GM19043 (cell line): ENCODE measurements at regions not wholly inside any gene's neighbourhood (a gene's known extent, or its start where the extent isn't known, plus 50 kb on each side); places are given as distances from the start of the nearest gene placed in this dataset.
"Not testable (repeated sequence)": the region's sequence is repeated elsewhere in the genome, so short reads cannot be mapped to it uniquely, and the experiment has no call there.

Experiments
- ATAC-seq: cut with Tn5 transposase; IDR thresholded peaks from one replicate; pipeline ENCODE4 v1.9.1; 2021; ENCODE audit warnings: low read depth; ENCODE audit not compliant: unreplicated experiment

DNA sequence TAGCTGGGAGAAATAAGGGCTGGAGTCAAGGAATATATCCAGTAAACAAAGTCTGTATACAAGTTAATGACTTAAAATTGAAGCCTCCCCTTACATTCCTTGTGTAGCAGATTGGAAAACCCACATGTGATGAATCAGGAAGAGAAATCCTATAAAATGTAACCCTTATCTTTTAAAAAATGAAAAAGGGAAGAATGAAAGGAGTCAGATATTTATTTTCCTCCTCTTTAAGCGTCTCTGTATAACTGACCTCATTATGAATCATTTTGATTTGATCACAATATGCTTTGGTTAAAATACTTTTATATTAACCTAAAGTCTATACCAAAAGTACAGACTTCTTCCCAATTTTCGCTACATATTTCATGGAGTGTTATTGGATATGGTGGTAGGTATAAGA, 316.3 kb upstream of the STAC start:
- no peak for ATAC-seq

DNA sequence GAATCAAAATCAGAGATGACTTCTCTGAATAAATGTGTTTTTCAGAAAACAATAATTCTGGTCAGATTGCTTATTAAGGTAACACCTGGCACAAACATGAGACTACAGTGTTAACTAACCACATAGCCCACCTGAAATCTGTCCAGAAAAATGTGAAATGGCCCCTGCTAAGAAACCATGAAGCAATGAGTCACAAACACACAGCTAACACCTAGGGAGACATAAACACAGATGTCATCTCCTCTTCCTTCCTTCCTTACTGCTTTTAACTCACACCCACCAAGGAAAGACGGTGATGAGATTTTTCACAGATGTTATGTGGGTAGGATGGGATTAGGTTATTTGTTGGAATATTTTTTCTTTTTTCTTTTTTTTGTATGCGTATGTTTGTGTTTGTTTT, 315.0 kb upstream of the STAC start:
- no peak for ATAC-seq

DNA sequence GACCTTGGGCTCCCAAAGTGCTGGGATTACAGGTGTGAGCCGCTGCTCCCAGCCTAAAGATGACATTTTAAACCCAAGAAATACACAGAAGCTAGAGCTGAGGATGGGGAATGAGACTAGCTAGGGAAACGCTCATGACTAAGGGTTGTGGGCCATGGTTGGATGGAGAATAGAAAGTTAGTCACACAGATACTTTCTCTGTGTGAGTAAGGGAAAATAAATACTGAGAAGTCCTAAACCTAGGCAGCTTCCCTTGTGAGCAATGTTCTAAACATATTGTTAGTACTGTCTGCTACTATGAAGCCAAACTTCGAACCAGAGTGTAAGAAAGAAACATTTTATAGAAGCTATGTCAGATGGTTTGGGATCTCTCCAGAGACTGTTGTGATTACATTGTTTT, 304.8 kb upstream of the STAC start:
- no peak for ATAC-seq

DNA sequence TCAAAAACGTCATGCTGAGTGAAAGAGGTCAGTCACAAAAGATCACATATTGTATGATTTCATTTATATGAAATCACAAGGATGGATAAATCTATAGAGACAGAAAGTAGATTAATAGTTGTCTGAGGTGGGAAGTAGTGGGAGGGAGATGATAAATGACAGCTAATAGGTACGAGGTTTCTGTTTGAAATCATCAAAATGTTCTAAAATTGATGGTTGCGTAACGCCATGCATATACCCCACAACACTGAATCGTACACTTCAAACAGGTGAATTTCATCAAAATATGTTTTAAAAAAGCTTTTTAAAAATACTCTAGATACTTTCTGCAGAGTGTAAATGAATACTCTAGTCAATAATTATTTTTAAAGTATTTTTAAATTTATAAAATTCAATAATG, 303.0 kb upstream of the STAC start:
- ATAC-seq = no peak

DNA sequence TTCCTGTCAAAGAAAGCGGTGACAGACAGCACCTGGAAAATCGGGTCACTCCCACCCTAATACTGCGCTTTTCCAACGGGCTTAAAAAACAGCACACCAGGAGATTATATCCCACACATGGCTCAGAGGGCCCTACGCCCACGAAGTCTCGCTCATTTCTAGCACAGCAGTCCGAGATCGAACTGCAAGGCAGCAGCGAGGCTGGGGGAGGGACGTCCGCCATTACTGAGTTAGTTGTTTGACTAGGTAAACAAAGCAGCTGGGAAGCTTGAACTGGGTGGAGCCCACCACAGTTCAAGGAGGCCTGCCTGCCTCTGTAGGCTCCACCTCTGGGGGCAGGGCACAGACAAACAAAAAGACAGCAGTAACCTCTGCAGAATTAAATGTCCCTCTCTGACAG, 297.3 kb upstream of the STAC start:
- not testable (repeated sequence) for ATAC-seq

DNA sequence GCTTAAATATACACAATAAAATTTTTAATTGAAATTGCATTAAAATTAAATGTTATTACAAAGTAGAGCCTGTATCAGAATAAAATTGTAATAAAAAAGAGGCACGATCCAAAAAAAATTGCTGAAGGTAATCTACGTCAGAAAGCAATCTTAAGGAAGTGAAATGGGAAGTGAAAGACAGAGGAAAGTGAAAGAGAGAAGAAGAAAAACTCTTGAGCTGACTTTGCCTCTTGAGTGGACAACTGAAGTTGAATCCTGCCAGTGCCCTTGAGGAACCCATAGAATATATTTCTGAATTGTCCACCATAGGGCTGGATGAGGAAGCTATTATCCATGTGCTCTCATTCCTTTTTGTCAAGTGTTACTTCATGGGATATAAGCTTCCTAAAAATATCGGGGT, 285.1 kb upstream of the STAC start:
- ATAC-seq = peak; percentile 73

DNA sequence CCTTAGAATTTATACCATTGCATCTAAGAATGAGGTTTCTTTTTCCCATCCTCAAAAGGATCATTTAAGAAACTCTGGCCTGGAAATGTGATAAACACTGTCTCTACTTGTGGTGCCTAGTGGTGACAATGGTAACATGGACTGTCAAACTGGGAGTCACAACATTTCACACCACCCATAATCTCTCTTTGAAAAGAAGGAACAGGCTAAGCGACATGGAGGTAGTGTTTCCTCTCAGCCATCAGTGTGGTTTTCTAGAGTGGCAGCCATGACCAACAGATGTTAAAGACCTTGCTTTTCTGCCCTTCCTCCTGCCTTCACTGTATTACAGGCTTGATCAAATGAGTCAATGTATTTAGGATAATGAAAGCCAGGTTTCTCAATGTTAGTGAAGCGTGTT, 283.1 kb upstream of the STAC start:
- ATAC-seq = no peak

DNA sequence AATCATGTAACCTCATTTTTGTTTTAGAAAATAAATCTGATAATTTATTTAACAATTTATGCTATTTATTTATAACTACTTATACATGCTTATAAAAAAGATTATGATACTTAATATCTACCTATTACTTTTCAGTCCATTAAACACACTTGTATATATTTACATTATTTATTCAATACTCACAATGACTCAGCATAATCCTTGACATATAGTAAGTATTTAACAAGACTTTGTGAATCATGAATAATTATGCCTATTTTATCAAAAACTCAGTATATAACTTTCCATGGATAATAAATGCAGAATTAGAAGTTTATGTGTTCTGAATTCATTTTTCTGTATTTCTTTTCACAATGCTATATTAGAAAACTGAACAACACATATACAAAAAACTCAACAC, 266.0 kb upstream of the STAC start:
- ATAC-seq = no peak

DNA sequence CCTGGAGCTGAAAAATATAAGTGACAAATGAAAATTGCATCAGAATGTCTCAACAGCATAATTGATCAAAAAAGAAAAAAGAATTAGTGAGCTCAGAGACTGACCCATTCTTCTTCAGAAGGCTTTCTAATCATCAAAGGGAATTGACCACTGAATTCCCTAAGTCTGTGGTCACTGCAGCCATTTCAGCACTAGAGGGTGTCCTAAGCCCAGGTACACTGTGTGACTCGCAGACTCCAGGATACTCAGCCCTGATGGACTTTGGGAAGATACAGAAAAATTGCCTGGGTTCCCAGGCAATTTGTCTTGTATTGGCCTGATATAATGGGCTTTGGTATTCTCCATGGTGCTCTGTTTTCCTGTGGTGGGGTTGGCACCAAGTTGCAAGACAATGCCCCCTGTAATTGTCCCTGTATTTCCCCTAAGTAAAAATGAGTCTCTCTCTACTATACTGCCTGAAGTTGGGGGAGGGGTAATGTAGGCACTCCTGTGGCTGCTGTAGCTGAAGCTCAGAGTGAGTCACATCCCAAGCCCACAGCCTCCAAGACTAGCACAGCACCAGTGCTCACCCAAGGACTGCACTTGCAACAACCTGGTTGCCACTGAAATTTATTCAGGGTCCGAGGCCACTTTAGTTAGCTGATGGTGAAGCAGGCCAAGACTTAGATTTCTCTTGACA, 256.0 kb upstream of the STAC start:
- no peak for ATAC-seq

DNA sequence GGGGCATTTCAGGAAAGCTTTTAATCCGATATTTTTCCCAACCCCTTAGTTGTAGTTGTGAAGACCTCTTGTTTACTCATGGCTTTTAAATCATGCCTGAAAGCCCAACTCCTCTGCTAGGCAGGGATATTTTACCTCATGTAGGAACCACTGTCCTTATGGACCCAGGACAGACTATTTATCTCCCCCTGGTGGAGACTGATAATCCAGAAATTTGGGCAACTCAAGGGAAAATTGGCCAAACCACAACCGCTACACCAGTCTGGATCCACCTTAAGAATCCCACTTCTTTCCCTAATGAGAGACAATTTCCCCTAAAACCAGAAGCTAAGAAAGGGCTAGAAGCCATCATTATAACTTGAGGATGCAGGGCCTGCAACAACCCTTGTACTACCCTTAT, 248.1 kb upstream of the STAC start:
- ATAC-seq = no peak

DNA sequence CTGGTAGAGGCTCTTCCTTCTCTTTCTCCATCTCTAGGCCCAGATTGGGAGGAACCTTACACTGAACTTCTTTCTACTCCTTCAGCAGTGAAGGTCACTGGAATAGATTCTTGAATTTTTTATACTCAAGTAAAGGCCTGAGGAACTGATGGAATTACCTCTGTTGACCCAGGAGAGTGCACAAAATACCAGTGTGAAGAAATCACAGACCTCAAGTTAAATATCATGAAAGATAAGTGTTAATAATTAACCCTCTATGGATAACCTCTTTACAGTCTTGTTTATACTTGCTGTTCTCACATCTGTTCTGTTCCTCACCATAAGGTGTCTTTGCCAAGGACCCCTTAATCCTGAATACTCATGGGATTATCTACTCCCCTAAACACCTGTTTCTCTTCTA, 244.4 kb upstream of the STAC start:
- ATAC-seq = no peak

DNA sequence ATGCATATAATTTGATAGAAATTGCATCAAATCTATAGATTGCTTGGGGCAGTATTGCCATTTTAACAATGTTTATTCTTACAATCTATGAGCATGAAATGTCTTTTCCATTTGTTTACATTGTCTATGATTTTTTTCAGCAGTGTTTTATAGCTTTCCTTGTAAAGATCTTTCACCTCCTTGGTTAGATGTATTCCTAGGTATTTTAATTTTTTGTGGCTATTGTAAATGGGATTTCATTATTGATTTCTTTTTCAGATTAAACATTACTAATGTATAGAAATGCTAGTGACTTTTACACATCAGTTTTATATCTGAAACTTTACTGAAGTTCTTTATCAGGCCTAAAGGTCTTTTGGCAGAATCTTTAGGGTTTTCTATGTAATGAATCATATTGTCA, 237.6 kb upstream of the STAC start:
- no peak for ATAC-seq

DNA sequence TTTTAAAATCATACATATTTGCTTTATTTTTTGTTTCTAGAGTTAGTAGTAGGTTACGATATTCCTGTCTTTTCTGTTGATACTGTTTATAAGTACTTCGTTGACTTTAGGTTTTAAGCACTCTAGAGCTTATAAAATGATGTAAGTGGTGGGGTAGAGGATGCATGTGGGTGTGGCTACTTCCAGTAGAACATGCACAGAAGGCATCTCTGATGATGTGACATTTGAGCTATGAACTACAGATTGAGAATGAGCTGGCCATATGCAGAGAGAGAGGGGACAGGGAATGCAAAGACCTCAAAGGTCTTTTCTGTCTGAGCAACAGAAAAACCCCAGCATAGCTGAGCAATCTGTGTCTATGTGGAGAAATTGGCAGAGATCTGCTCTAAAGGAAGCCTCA, 233.9 kb upstream of the STAC start:
- no peak for ATAC-seq

DNA sequence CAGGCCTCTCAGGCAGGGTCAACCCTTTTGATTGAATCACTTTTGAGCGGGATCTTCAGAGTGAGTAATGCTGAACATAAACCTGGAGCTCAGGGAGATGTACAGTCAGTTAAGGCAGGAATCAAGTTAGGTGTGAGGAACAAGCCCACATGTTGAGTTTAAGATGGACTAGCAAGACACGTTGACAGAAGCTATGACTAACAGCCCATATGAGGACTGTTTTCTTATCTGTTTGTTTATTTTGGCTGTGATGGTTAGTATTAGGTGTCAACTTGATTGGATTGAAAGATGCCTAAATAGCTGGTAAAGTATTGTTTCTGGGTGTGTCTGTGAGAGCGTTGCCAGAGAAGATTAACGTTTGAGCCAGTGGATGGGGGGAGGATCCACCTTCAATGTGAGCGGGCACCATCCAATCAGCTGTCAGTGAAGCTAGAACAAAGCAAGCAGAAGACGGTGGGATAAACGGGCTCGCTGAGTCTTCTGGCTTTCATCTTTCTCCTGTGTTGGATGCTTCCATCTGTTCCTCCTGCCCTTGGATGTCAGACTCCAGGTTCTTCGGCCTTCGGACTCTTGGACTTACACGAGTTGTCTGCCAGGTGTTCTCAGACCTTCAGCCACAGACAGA, 232.3 kb upstream of the STAC start:
- no peak for ATAC-seq

DNA sequence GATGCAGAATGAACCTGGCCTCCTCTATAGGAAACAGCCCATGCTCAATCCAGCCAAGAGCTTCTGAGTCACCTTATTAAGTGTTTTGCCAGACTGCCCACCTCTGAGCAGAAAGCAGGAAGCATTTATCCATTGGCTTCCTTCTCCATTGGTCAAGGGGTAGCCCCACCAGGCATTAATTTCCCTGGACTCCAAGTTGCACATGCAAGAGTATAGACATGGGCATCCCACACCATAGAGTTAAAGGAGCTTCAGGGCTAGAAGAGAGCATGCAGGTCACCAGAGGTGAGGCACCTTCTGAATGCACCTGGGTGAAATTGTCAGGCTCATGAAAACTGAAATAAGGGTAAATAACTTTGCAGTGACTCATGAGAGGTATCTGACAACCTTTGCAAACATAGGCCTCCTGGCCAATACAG, 230.8 kb upstream of the STAC start:
- ATAC-seq = no peak

DNA sequence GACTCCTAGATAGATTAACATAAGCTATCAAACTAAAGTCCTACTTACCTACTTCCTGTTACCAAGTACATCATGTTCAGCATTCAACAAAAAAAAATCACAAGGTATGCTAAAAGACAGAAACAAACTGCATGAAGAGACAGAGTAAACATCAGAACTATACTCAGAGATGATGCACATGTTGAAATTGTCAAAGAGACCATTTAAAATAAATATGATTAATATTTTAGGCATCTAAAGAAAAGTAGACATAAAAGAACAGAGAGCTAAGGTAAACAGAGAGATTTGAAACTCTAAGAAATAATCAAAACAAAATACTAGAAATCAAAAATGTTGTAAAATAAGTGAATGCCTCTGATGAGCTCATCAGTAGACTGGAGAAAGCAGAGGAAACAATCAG, 224.8 kb upstream of the STAC start:
- no peak for ATAC-seq

DNA sequence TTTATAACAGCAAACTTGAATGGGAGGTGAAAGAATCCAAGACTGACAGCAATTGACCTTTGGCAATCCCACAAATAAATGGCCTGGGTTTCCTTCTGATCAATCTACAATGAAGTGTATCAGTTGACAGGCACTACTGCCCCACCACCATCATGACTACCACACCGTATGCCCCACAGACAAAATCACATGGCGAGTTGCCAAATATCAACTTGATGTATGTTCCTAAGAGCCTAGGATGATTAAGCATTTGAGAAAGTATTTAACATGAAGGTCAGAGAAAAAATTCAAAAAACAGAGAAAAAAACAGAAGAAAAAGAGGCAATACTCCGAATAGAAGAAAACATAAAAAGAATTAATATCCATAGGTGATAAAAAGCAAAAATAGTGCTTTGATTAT, 215.9 kb upstream of the STAC start:
- ATAC-seq = no peak

DNA sequence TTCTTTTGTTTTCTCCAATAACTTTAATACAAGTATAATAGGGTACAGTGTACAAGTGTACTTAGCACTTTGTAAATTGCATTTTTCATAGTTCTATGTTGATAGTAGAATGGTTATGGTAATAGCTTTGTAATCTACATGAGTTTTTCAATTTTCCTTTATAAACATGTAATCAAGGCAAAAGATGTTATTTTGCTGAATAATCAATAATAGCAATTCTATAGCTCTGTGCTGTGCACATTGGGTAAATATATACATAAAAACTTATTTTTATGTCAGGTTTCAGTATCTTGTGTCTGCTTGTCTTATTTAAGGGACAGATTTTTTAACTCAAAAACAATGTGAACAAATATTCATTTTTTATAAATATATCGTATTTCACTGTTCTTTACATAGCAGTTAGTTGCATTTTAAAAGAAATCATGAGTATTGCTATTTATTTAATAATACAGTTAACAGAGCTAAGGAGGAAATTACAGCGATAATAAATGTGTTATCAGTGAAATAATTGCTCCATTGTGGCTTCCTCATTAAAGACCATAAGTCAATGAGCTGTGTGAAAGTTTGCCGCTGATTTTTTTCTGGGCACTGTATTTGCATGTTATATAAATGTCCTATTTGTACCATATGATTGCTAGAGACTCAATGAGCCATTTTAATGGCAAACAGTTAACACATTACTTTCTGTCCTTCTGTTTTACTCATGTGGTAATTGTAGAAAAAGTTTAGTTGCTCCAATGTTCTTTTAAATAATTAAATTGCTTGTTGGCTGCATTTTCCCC, 214.6 kb upstream of the STAC start:
- ATAC-seq = no peak

DNA sequence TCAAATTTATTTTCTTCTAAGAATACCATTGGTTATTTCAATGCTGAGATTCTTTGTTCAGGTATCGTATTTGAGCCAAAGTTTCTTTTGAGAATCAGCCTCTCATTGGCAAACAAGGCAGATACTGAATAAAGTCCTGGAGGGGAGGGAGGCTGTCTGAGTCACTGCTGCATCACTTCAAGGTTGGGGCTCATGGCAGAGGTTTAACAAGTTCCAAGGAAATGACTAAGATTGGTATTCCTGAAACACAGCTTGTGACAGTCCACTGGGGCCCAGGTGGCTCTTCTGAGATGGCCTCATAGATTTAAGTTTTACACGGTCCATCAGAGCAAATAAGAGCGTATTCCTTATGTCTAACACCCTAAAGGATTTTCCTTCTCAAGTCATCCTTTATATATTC, 213.8 kb upstream of the STAC start:
- ATAC-seq = no peak

DNA sequence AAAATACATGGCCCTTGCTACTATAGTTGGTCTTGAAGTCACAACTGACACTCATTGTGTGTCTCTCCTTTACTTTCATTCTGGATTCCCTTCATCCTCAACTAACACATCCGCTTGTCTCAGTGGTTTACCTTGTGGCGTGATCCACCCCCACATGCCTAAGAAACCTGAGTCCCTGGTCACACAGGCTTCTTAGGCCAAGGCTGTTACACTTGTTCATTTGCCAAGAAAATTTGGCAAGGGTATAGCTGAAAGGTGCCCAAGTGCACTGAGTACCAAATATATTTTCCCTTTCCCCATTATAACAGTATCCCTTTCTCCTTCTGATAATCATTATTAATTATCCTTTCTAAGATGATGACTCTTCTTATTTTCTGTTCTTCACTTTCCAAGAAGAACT, 207.6 kb upstream of the STAC start:
- ATAC-seq = no peak

DNA sequence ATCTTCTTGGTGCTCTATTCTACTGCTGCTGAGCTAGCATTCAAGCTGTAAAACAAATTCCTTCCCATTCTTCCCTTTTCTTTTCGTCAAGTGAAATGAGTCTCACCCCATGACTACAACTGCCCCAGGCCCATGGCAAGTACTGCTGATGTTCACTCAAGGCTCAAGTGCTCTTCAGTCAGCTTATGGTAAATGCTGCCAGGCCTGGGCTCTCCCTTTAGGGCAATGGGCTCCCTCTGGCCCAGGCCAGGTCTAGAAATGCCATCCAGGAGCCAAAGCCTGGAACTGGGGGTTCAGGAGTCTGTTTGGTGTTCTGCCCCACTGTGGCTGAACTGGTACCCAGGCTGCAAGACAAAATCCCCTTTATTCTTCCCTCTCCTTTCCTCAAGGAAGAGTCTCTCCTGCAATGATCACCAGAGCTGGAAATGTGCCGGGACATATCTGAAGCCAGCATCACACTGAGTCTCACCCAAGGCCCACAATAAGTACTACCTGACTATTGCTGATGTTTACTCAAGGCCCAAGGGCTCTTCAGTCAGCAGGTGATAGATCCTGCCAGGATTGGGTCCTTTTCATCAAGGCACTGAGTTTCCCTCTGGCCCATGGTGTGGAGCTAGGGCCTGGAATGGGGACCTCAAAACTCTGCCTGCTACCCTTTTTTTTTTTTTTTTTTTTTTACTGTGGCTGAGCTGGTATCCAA, 205.0 kb upstream of the STAC start:
- ATAC-seq = no peak
